Progenitor cell of endocrine pancreas (in vitro differentiated cells): ENCODE measurements at regions not wholly inside any gene's neighbourhood (a gene's known extent, or its start where the extent isn't known, plus 50 kb on each side); places are given as distances from the start of the nearest gene placed in this dataset.
A peak's percentile ranks its signal among the peaks of the same experiment; 100 is the strongest.
"Not testable (repeated sequence)": the region's sequence is repeated elsewhere in the genome, so short reads cannot be mapped to it uniquely, and the experiment has no call there.

Experiments used
- DNase-seq: peaks from one replicate; pipeline ENCODE4 v3.0.0; 2021; ENCODE audit warnings: low spot score; ENCODE audit not compliant: unreplicated experiment
- H3K27ac Mint-ChIP-seq: 2 replicates; pipeline ENCODE4 v1.8.0; 2021; ENCODE audit warnings: mild to moderate bottlenecking, moderate library complexity, mixed read lengths
- H3K27me3 Mint-ChIP-seq: 2 replicates; pipeline ENCODE4 v1.8.0; 2021; ENCODE audit warnings: mixed read lengths
- H3K36me3 Mint-ChIP-seq: 2 replicates; pipeline ENCODE4 v1.8.0; 2022; ENCODE audit warnings: mixed read lengths; ENCODE audit not compliant: insufficient read depth
- H3K4me1 Mint-ChIP-seq: 2 replicates; pipeline ENCODE4 v1.8.0; 2021; ENCODE audit warnings: low read depth, mixed read lengths
- H3K4me3 Mint-ChIP-seq: 2 replicates; pipeline ENCODE4 v1.8.0; 2021; ENCODE audit warnings: low read depth, mild to moderate bottlenecking, moderate library complexity, mixed read lengths
- H3K9me3 Mint-ChIP-seq: 2 replicates; pipeline ENCODE4 v1.8.0; 2021; ENCODE audit warnings: low read depth, mixed read lengths
- TF ChIP-seq, protein P1 (sequence below): fragments of 200-600 bp; sonication (generic); IDR thresholded peaks from one replicate; pipeline ENCODE4 v1.5.0; 2021; ENCODE audit warnings: antibody characterized with exemption, mild to moderate bottlenecking; ENCODE audit not compliant: unreplicated experiment

DNA sequence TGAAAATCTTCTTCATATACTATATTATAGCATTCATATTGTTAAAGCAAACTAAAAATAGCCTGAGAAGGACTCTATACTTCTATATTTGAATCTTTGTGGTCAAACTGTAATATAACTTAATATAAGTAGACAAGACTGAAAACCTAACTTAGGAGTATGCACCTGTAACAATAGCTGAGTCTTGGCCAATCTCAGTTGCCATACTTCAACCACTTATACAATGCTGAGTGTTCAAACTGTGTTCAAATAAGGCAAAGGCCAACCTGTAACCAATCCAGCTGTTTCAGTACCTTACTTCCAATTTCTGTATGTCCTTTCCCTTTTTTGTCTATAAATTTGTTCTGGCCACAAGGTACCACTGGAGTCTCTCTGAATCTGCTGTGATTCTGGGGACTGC lies 1360.8 kb upstream of the CDH9 start:
- no peaks in the 10 kb centered on the region for H3K36me3 Mint-ChIP-seq
- no peak overlapping the region for H3K4me3 Mint-ChIP-seq
- TF ChIP-seq, protein P1, sequence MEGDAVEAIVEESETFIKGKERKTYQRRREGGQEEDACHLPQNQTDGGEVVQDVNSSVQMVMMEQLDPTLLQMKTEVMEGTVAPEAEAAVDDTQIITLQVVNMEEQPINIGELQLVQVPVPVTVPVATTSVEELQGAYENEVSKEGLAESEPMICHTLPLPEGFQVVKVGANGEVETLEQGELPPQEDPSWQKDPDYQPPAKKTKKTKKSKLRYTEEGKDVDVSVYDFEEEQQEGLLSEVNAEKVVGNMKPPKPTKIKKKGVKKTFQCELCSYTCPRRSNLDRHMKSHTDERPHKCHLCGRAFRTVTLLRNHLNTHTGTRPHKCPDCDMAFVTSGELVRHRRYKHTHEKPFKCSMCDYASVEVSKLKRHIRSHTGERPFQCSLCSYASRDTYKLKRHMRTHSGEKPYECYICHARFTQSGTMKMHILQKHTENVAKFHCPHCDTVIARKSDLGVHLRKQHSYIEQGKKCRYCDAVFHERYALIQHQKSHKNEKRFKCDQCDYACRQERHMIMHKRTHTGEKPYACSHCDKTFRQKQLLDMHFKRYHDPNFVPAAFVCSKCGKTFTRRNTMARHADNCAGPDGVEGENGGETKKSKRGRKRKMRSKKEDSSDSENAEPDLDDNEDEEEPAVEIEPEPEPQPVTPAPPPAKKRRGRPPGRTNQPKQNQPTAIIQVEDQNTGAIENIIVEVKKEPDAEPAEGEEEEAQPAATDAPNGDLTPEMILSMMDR, result no peak
- no peak for DNase-seq
- H3K4me1 Mint-ChIP-seq, result peaks cover 16% of the 10 kb centered on the region
- no peak overlapping the region for H3K27ac Mint-ChIP-seq
- no peaks in the 10 kb centered on the region for H3K27me3 Mint-ChIP-seq
- H3K9me3 Mint-ChIP-seq, result peaks cover 4% of the 10 kb centered on the region

DNA sequence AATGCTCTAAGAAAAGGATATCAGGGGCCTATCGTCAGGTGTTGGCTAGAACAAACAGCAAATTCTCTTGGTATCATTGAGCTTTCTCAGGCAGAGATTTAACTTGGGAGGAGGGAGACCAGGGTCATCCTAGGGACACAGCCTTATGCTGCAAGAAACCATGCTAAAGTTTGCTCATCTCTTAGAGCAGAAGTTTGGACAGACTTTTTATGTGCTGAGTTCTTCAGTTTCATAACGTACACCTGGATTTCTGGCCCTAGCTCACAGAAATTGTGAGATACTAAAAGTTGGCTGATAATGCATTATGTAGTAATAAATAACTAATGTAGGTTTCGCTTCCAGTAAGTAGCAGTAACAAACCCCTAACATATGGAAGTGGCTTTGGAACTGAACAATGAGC lies 1359.8 kb upstream of the CDH9 start:
- Mint-ChIP-seq H3K27ac (peak overlapping the region; percentile 93), H3K36me3 (no peaks in the 10 kb centered on the region), H3K27me3 (no peaks in the 10 kb centered on the region), H3K9me3 (no peaks in the 10 kb centered on the region), H3K4me1 (peaks cover 13% of the 10 kb centered on the region), H3K4me3 (no peak overlapping the region)
- DNase-seq, result no peak
- TF ChIP-seq, protein P1, result no peak

DNA sequence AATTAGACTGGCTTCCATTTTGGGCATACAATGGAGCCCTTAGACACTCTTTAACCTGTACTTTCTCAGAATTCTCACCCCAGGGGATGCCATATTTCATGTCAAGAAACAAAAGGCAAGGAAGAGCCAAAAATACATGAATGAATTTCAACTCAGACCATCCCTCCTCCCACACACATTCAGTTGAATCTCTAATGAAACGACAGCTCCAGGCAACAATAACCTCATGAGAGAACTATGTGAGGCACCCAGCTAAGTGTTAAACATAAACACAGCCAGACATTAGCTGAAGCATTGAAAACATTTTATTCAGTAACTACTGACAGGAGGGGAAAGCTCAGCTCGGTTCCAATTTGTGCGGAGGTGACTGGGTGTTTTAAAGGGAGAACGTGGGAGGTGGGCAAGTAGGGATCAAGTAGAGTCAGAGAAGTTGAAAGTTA lies 1359.1 kb upstream of the CDH9 start:
- Mint-ChIP-seq H3K4me3 (no peak overlapping the region), H3K4me1 (peaks cover 13% of the 10 kb centered on the region), H3K27me3 (no peaks in the 10 kb centered on the region), H3K27ac (peak overlapping the region; percentile 93), H3K9me3 (no peaks in the 10 kb centered on the region), H3K36me3 (no peaks in the 10 kb centered on the region)
- no peak for DNase-seq
- TF ChIP-seq, protein P1, result no peak

DNA sequence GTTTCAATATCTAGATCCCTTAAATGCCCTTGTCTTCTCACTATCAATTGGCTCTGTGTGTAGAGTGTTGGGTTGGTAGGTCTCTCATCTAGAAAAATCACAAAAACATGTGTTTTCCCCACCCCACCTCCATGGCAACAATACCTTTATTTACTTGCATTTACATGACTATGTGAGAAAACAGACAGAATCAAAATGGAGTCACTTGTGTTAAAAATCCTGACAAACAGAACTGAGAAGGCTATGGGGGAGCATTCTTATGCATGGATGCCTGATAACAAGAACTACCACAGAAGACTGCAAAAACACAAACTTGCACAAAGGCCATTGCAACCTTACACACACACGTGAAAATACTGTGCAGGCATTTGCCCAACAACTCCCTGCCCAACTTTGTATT lies 1352.9 kb upstream of the CDH9 start:
- H3K27me3 Mint-ChIP-seq, result no peaks in the 10 kb centered on the region
- no peaks in the 10 kb centered on the region for H3K9me3 Mint-ChIP-seq
- no peaks in the 10 kb centered on the region for H3K36me3 Mint-ChIP-seq
- H3K4me3 Mint-ChIP-seq, result no peak overlapping the region
- no peaks in the 10 kb centered on the region for H3K4me1 Mint-ChIP-seq
- no peak overlapping the region for H3K27ac Mint-ChIP-seq
- TF ChIP-seq, protein P1, result no peak
- DNase-seq, result no peak

DNA sequence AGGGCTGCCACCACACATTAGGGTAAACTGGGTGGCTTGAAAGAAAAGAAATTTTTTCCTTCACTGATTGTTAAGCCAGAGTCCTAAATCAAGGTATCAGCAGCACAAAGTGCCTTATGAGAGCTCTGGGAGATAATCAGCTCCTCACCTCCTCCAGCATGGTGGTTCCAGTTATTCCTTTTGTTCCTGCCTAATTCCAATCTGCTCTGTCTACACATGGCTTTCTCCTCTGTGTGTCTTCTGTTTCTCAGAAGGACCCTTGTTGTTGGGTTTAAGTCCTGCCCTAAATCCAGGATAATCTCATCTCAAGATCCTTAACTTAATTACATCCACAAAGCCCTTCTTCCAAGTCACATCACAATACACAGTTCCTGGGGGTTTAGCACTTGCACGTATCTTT lies 1352.0 kb upstream of the CDH9 start:
- DNase-seq, result no peak
- Mint-ChIP-seq H3K36me3 (no peaks in the 10 kb centered on the region), H3K9me3 (no peaks in the 10 kb centered on the region), H3K27me3 (no peaks in the 10 kb centered on the region), H3K4me3 (no peak overlapping the region), H3K27ac (no peak overlapping the region), H3K4me1 (no peaks in the 10 kb centered on the region)
- TF ChIP-seq, protein P1, result no peak

DNA sequence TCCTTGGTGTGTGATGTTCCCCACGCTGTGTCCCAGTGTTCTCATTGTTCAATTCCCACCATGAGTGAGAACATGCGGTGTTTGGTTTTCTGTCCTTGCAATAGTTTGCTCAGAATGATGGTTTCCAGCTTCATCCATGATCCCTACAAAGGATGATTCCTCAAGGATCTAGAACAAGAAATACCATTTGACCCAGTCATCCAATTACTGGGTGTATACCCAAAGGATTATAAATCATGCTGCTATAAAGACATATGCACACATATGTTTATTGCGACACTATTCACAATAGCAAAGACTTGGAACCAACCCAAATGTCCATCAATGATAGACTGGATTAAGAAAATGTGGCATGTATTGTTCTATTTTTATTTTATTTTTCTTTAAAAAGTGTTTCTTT lies 1351.3 kb upstream of the CDH9 start:
- not testable (repeated sequence) for H3K27me3 Mint-ChIP-seq, H3K36me3 Mint-ChIP-seq, H3K4me3 Mint-ChIP-seq, H3K27ac Mint-ChIP-seq, DNase-seq, H3K9me3 Mint-ChIP-seq, H3K4me1 Mint-ChIP-seq
